ENCODE measurements at regions not wholly inside any gene's neighbourhood (a gene's known extent, or its start where the extent isn't known, plus 50 kb on each side); places are given as distances from the start of the nearest gene placed in this dataset.
"Not testable (repeated sequence)": the region's sequence is repeated elsewhere in the genome, so short reads cannot be mapped to it uniquely, and the experiment has no call there.

DNA sequence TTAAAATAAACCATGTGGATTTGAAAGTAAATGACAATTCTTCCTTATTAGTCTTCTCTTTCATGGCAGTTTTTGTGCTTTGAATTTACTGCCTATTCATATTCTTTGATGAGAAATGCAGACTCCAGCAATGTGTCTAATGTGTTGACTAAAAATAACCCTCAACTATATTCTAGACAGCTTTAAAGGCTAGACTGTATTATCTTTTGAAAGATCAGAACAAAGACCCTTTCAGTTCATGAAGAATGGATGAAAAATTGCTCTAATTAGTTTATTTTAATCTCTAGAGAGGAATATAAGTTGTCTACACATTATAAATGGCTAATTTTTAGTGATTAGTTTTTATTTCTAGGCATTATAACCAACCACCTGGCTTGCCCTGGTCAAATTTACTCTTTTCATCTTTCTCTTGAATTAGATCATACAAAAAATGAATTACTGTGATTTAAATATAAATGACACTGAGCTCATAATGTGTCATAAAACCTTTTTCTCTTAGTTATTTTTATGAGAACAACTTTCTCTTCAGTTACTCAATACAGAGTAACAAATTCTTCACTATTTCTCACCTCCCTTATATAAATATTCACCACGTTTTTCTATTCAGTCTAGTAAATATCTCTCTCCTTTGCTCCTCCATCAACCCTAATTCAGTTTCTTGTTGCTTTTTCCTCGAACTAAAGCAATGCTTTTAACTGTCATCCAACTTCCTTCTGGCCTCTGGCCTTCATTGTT lies 428.5 kb upstream of the TMPRSS15 start:
- no peaks in the 10 kb centered on the region for H3K36me3 ChIP-seq (replicated peaks)
- peak overlapping the region; percentile 54 for H3K27ac ChIP-seq
- DNase-seq, result no peak
- no peaks in the 10 kb centered on the region for H3K27me3 ChIP-seq (replicated peaks)
- in situ Hi-C loops (cut with HindIII; ENCODE audit: low pct_ligation_motif_present, low sequenced_read_pairs), result no loop called here
- no peak overlapping the region for H3K4me3 ChIP-seq (ENCODE audit: low read depth, low read length)
- TF ChIP-seq, protein P1, sequence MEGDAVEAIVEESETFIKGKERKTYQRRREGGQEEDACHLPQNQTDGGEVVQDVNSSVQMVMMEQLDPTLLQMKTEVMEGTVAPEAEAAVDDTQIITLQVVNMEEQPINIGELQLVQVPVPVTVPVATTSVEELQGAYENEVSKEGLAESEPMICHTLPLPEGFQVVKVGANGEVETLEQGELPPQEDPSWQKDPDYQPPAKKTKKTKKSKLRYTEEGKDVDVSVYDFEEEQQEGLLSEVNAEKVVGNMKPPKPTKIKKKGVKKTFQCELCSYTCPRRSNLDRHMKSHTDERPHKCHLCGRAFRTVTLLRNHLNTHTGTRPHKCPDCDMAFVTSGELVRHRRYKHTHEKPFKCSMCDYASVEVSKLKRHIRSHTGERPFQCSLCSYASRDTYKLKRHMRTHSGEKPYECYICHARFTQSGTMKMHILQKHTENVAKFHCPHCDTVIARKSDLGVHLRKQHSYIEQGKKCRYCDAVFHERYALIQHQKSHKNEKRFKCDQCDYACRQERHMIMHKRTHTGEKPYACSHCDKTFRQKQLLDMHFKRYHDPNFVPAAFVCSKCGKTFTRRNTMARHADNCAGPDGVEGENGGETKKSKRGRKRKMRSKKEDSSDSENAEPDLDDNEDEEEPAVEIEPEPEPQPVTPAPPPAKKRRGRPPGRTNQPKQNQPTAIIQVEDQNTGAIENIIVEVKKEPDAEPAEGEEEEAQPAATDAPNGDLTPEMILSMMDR (IDR thresholded peaks at IDR 0.05; ENCODE audit: low read depth, low read length, missing control alignments), result no peak

DNA sequence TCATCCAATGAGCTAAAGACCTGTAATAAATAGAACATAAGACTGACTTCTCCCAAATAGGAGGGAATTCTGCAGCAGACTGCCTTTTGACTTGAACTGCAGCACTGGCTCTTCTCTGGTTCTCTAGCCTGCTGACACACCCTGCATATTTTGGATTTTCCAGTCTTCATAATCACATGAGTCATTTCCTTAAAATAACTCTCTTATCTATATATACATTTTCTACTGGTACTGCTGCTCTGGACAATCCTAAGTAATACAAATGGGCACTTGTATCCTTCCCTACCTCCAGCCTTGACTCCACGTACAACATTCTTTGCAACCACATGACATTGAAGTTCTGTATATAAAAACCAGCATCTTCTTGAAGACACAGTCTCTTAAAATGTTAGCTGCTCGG lies 429.4 kb upstream of the TMPRSS15 start:
- in situ Hi-C loops (cut with HindIII; ENCODE audit: low pct_ligation_motif_present, low sequenced_read_pairs), result no loop called here
- H3K27ac ChIP-seq, result peak overlapping the region; percentile 54
- TF ChIP-seq, protein P1 (IDR thresholded peaks at IDR 0.05; ENCODE audit: low read depth, low read length, missing control alignments), result no peak
- H3K4me3 ChIP-seq (ENCODE audit: low read depth, low read length), result no peak overlapping the region
- H3K36me3 ChIP-seq (replicated peaks), result no peaks in the 10 kb centered on the region
- DNase-seq, result peak; percentile 89
- no peaks in the 10 kb centered on the region for H3K27me3 ChIP-seq (replicated peaks)

DNA sequence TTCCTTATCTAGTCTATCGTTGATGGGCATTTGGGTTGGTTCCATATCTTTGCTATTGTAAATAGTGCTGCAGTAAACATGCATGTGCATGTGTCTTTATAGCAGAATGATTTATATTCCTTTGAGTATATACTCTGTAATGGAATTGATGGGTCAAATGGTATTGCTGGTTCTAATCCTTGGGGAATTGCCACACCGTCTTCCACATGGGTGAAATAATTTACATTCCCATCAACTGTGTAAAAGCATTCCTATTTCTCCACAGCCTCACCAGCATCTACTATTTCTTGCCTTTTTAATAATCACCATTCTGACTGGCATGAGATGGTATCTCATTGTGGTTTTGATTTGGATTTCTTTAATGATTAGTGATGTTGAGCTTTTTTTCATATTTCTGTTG lies 430.5 kb upstream of the TMPRSS15 start:
- H3K27ac ChIP-seq; H3K36me3 ChIP-seq (replicated peaks); H3K27me3 ChIP-seq (replicated peaks); H3K4me3 ChIP-seq (ENCODE audit: low read depth, low read length); in situ Hi-C loops (cut with HindIII; ENCODE audit: low pct_ligation_motif_present, low sequenced_read_pairs): not testable (repeated sequence)
- DNase-seq, result peak; percentile 2

DNA sequence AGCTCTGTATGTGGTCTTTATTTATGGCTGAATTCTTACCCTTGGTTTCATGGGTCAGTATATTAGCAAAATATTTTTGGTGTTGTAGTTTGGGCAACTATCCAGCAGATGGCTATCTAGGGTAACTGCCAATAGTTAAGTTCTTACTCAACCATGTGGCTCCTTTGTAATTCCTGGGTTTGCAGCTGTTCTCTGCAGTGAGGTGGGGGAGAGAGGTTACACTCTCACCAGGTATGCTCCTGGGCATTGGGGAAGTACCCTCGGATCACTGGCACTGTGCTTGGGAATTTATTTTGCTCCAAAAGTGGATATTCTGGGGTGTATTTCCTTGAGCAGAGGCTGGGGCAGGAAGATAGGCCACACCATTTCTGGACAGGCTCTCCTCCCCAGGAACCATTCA lies 436.7 kb upstream of the TMPRSS15 start:
- TF ChIP-seq, protein P1 (IDR thresholded peaks at IDR 0.05; ENCODE audit: low read depth, low read length, missing control alignments), result peak; percentile 53
- Histone ChIP-seq H3K27me3 (replicated peaks) (no peaks in the 10 kb centered on the region), H3K27ac (no peak overlapping the region), H3K4me3 (ENCODE audit: low read depth, low read length) (no peak overlapping the region), H3K36me3 (replicated peaks) (no peaks in the 10 kb centered on the region)
- DNase-seq, result peak; percentile 50
- in situ Hi-C loops (cut with HindIII; ENCODE audit: low pct_ligation_motif_present, low sequenced_read_pairs), result no loop called here

DNA sequence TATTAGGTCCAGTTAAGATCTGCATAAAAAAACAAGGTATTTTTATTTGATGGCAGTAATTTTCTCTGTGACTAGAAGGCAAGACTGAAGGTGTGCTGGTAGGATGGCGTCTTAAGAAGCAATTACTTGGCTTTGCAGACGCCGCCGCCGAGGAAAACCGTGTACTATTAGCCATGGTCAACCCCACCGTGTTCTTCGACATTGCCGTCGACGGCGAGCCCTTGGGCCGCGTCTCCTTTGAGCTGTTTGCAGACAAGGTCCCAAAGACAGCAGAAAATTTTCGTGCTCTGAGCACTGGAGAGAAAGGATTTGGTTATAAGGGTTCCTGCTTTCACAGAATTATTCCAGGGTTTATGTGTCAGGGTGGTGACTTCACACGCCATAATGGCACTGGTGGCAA lies 454.0 kb upstream of the TMPRSS15 start:
- H3K27me3 ChIP-seq (replicated peaks); H3K27ac ChIP-seq; H3K36me3 ChIP-seq (replicated peaks); in situ Hi-C loops (cut with HindIII; ENCODE audit: low pct_ligation_motif_present, low sequenced_read_pairs); DNase-seq; H3K4me3 ChIP-seq (ENCODE audit: low read depth, low read length): not testable (repeated sequence)

DNA sequence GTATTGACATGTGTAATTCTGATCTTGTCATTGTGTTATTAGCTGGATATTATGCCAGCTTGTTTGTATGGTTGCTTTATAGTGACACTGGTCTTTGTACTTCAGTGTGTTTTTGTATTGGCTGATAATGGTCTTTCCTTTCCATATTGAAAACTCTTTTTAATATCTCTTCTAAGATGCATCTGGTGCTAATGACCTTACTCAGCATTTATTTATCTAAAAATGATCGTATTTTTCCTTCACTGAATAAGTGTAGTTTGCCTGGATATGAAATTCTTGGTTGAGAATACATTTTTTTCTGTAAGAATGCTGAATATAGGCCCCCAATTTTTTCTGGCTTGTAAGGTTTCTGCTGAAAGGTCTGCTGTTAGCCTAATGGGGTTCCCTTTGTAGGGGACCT lies 465.5 kb upstream of the TMPRSS15 start:
- Histone ChIP-seq H3K27ac (no peak overlapping the region), H3K4me3 (ENCODE audit: low read depth, low read length) (no peak overlapping the region), H3K27me3 (replicated peaks) (no peaks in the 10 kb centered on the region), H3K36me3 (replicated peaks) (no peaks in the 10 kb centered on the region)
- no peak for DNase-seq
- TF ChIP-seq, protein P1 (IDR thresholded peaks at IDR 0.05; ENCODE audit: low read depth, low read length, missing control alignments), result no peak
- in situ Hi-C loops (cut with HindIII; ENCODE audit: low pct_ligation_motif_present, low sequenced_read_pairs), result no loop called here

DNA sequence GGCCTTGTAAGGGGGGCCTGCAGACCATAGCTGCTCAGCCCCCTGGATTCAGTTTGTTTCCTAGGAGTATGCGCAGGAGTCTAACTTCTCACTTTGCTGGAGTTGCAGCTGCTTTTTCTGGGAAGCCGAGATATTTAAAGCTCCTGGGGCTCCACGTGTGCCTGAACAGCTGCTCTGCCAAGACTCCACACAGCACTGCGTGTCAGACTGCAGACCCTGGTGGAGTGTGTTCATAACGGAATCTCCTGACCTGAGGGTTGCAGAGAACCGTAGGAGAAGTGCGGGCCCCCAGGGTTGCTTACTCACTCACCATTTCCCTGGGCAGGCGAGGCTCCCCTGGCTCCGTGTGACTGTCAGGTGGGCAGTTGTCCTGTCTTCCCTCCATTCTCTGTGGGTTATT lies 474.3 kb upstream of the TMPRSS15 start:
- Histone ChIP-seq H3K27ac (no peak overlapping the region), H3K36me3 (replicated peaks) (no peaks in the 10 kb centered on the region), H3K4me3 (ENCODE audit: low read depth, low read length) (no peak overlapping the region), H3K27me3 (replicated peaks) (no peaks in the 10 kb centered on the region)
- DNase-seq, result no peak
- in situ Hi-C loops (cut with HindIII; ENCODE audit: low pct_ligation_motif_present, low sequenced_read_pairs), result no loop called here
- TF ChIP-seq, protein P1 (IDR thresholded peaks at IDR 0.05; ENCODE audit: low read depth, low read length, missing control alignments), result no peak
